H1 (cell line): ENCODE measurements at regions not wholly inside any gene's neighbourhood (a gene's known extent, or its start where the extent isn't known, plus 50 kb on each side); places are given as distances from the start of the nearest gene placed in this dataset.

Experiments
- ASH2L ChIP-seq: fragments of 200-600, 300-600 bp; sonication (generic); IDR thresholded peaks from one replicate; pipeline ENCODE4 v1.7.1; 2017; ENCODE audit warnings: low read length
- ATF3 ChIP-seq: IDR thresholded peaks from 2 replicates; pipeline ENCODE4 v1.6.1; 2011; ENCODE audit warnings: low read depth, mild to moderate bottlenecking, low read length; ENCODE audit not compliant: insufficient read depth
- CTCF ChIP-seq, 3 experiments: IDR thresholded peaks; 1 replicate in 2 of 3; 2 replicates in 1 of 3; pipeline versions ENCODE4 v1.5.1 to v1.6.1; 2011; ENCODE audit warnings: low read length in 3 of 3, mild to moderate bottlenecking in 3 of 3, inconsistent platforms in 2 of 3, low read depth in 1 of 3, moderate library complexity in 1 of 3; ENCODE audit not compliant: insufficient read depth in 1 of 3; ENCODE audit errors: control extremely low read depth in 1 of 3
- EP300 ChIP-seq, 2 experiments: IDR thresholded peaks; 1 replicate in 1 of 2; 2 replicates in 1 of 2; pipeline ENCODE4 v1.6.1; 2011 to 2012; ENCODE audit warnings: low read depth in 2 of 2, low read length in 2 of 2, mild to moderate bottlenecking in 2 of 2, borderline replicate concordance in 1 of 2, inconsistent platforms in 1 of 2, moderate library complexity in 1 of 2
- EZH2 ChIP-seq: fragments of 200-600 bp; sonication (generic); IDR thresholded peaks from 2 replicates; pipeline ENCODE4 v1.7.1; 2012; ENCODE audit warnings: low read depth, mild to moderate bottlenecking, moderate library complexity, low read length, inconsistent platforms; ENCODE audit not compliant: severe bottlenecking
- SP2 ChIP-seq: IDR thresholded peaks from 2 replicates; pipeline ENCODE4 v1.6.1; 2012; ENCODE audit warnings: mild to moderate bottlenecking, low read length, inconsistent platforms
- TEAD4 ChIP-seq: IDR thresholded peaks from 2 replicates; pipeline ENCODE4 v1.6.1; 2012; ENCODE audit warnings: low read depth, low read length, inconsistent platforms, mixed read lengths

- TF ChIP-seq CTCF (IDR thresholded peaks at IDR 0.05; ENCODE audit: control extremely low read depth in 1 of 3, insufficient read depth in 1 of 3, low read depth in 1 of 3, low read length in 3 of 3) (no peak), ATF3 (no peak), EZH2 (no peak), ASH2L (no peak), SP2 (no peak), EP300 (IDR thresholded peaks at IDR 0.05; ENCODE audit: borderline replicate concordance in 1 of 2, low read depth in 2 of 2, low read length in 2 of 2) (no peak), TEAD4 (no peak)
Observed at GRCh38 chr3:145055375-145056076, 1083.9 kb downstream of the DIPK2A start.
